ENCODE measurements at regions not wholly inside any gene's neighbourhood (a gene's known extent, or its start where the extent isn't known, plus 50 kb on each side); places are given as distances from the start of the nearest gene placed in this dataset.

GRCh38 chr6:12366731-12367130 lies 76.6 kb downstream of the EDN1 start:
- H3K9me3 Mint-ChIP-seq = peaks cover 10 to 15% of the 10 kb centered on the region in 2 donors
- ATAC-seq (replicated peaks) = no peak
- DNase-seq = no peak

DNA sequence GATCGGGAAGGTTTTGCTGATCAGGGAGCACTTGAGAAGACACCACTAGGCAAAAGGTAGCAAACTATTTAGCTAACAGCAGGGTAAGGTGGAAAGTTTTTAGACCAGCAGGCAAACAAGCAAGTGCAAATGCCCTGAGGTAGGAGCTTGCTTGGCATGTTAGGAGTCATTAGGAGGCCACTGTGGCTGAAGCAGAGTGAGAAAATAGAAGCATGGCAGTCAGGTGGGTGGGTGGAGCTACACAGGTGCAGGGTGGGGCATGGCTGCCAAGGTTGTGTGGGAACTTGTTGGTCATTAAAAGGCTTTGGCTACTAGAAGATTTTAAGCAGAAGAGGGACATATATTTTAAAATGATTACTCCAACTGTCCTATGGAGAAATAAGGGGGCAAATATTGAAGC lies 77.3 kb downstream of the EDN1 start:
- H3K4me1 Mint-ChIP-seq = peaks cover 34 to 64% of the 10 kb centered on the region in 2 donors
- peaks cover 4 to 11% of the 10 kb centered on the region in 2 donors for H3K27me3 Mint-ChIP-seq
- peaks cover 10 to 15% of the 10 kb centered on the region in 2 donors for H3K9me3 Mint-ChIP-seq
- peaks cover 0 to 12% of the 10 kb centered on the region in 2 donors for H3K36me3 Mint-ChIP-seq
- H3K4me3 Mint-ChIP-seq = no peak overlapping the region
- ATAC-seq (replicated peaks) (no peak), DNase-seq (no peak)
- no peak overlapping the region for H3K27ac Mint-ChIP-seq

More at GRCh38 chr6:12366731-12367130, 76.6 kb downstream of the EDN1 start:
- H3K36me3 Mint-ChIP-seq = peaks cover 0 to 12% of the 10 kb centered on the region in 2 donors
- H3K4me3 Mint-ChIP-seq = no peak overlapping the region
- no peak overlapping the region for H3K27ac Mint-ChIP-seq
- peaks cover 32 to 62% of the 10 kb centered on the region in 2 donors for H3K4me1 Mint-ChIP-seq
- H3K27me3 Mint-ChIP-seq = peaks cover 4 to 11% of the 10 kb centered on the region in 2 donors

- Mint-ChIP-seq H3K27ac (no peak overlapping the region), H3K36me3 (peaks cover 0 to 8% of the 10 kb centered on the region in 2 donors), H3K9me3 (peaks cover 10 to 15% of the 10 kb centered on the region in 2 donors), H3K4me1 (peaks cover 26 to 55% of the 10 kb centered on the region in 2 donors), H3K4me3 (no peak overlapping the region), H3K27me3 (peaks cover 4 to 11% of the 10 kb centered on the region in 2 donors)
- ATAC-seq (replicated peaks) (no peak), DNase-seq (no peak)
These were observed 79.2 kb downstream of the EDN1 start for GRCh38 chr6:12369355-12369754.

- ATAC-seq (replicated peaks) (peak; percentile 81 to 87), DNase-seq (peak; percentile 27)
- no peak overlapping the region for H3K4me3 Mint-ChIP-seq
- H3K9me3 Mint-ChIP-seq = peaks cover 10 to 15% of the 10 kb centered on the region in 2 donors
- peaks cover 22 to 50% of the 10 kb centered on the region in 2 donors for H3K4me1 Mint-ChIP-seq
- peaks cover 0 to 8% of the 10 kb centered on the region in 2 donors for H3K36me3 Mint-ChIP-seq
- H3K27ac Mint-ChIP-seq = peak overlapping the region; percentile 48
- H3K27me3 Mint-ChIP-seq = peaks cover 4 to 11% of the 10 kb centered on the region in 2 donors
These were observed 79.7 kb downstream of the EDN1 start for GRCh38 chr6:12369781-12370262.

DNA sequence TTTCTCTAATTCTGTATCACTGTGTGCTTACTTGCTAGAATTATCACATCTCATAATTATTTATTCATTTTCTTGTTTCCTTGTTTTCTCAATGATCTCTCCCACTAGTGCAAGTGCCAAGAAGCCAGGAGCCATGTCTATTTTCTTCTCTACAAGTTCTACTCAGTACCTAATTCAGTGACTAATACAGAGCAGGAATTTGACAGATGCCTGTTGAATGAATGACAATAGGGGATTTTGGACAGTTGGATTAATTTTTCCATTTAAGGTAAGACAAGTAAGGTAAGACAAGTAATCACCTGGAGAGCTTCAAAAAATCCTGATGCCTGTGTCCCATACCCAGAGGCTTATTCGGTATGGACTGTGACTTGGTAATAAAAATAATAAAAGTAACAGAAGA lies 81.0 kb downstream of the EDN1 start:
- Mint-ChIP-seq H3K27me3 (peaks cover 7 to 13% of the 10 kb centered on the region in 2 donors), H3K27ac (no peak overlapping the region), H3K9me3 (peaks cover 10 to 15% of the 10 kb centered on the region in 2 donors), H3K4me1 (peaks cover 19 to 41% of the 10 kb centered on the region in 2 donors), H3K4me3 (no peak overlapping the region), H3K36me3 (peaks cover 0 to 8% of the 10 kb centered on the region in 2 donors)
- DNase-seq (no peak), ATAC-seq (replicated peaks) (no peak)

DNA sequence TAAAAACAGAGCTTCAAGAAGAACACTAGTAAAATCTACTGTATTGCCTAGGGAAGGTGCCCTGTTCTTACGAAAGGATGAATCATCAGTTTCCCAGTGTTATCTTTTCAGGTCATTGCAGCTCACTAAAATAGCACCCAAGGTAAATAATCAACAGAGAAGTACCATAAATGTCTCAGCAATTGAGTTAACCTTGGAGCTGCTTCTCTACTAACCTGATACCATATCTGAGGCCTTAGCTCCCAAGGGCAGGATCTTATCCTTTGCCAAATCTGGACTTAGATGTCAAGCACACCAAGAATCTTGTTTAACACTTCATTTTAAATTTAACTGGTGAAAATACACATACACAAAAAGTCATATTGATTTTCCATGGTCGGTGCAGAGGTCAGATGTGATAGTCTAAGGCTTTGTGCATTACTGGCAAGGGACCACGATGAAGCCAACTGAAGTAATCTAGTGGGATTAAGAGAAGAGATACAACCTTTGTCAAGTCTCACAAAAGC lies 81.5 kb downstream of the EDN1 start:
- peaks cover 10 to 15% of the 10 kb centered on the region in 2 donors for H3K9me3 Mint-ChIP-seq
- ATAC-seq (replicated peaks) (peak in 1 of 2 donors; percentile 29), DNase-seq (no peak)
- H3K4me3 Mint-ChIP-seq = no peak overlapping the region
- H3K27me3 Mint-ChIP-seq = peaks cover 9 to 16% of the 10 kb centered on the region in 2 donors
- H3K27ac Mint-ChIP-seq = no peak overlapping the region
- H3K4me1 Mint-ChIP-seq = peaks cover 19 to 38% of the 10 kb centered on the region in 2 donors
- peaks cover 0 to 8% of the 10 kb centered on the region in 2 donors for H3K36me3 Mint-ChIP-seq

- H3K4me1 Mint-ChIP-seq = no peaks in the 10 kb centered on the region
These were observed 89.0 kb downstream of the EDN1 start for GRCh38 chr6:12379181-12379580.

DNA sequence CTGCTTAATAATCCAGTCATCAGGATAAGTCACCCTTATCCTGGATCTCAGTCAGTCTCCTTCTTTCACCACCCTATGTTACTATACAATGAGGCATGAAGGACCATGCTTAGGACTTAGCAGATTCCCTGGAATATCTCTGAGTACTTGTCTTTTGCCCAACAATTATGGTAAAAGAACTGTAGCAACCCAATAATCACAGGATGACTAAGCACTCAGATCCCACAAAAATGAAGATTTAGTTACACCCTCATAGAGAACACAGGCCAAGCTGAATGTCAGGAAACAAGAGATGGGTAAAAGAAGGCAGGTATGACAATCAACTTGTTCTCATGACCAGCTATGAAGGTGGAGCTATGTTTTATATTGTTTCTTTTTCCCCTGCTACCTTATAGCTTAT lies 91.4 kb downstream of the EDN1 start:
- no peak for ATAC-seq (replicated peaks)
- no peaks in the 10 kb centered on the region for H3K9me3 Mint-ChIP-seq
- no peaks in the 10 kb centered on the region for H3K4me1 Mint-ChIP-seq
- H3K27ac Mint-ChIP-seq = no peak overlapping the region
- no peak overlapping the region for H3K4me3 Mint-ChIP-seq
- H3K36me3 Mint-ChIP-seq = no peaks in the 10 kb centered on the region
- DNase-seq = no peak
- H3K27me3 Mint-ChIP-seq = peaks cover 9 to 16% of the 10 kb centered on the region in 2 donors

More at GRCh38 chr6:12379181-12379580, 89.0 kb downstream of the EDN1 start:
- H3K4me3 Mint-ChIP-seq = no peak overlapping the region
- ATAC-seq (replicated peaks) = no peak
- H3K27ac Mint-ChIP-seq = no peak overlapping the region
- no peaks in the 10 kb centered on the region for H3K36me3 Mint-ChIP-seq
- no peaks in the 10 kb centered on the region for H3K9me3 Mint-ChIP-seq
- no peak for DNase-seq
- H3K27me3 Mint-ChIP-seq = peaks cover 14 to 20% of the 10 kb centered on the region in 2 donors

DNA sequence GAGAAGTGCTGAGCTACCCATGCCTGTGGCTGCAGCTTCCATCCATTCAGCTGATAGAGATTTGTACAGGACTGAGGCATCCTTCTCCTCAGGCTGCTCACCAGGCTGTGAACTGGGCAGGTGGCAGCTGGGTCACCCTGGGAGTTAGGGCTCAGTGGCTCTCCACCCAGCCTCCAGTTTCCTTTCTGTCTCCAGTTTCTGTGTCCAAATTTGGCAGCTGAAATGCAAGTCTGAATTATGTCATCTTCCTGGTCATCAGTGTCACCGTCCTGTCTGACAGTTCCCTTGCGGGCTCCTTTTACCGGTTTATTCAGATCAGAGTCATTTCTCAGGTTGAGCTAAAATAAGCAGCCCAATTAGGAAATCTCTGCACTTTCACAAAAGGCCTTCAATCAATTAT lies 93.3 kb downstream of the EDN1 start:
- Mint-ChIP-seq H3K9me3 (peaks cover 4% of the 10 kb centered on the region in 2 donors), H3K36me3 (no peaks in the 10 kb centered on the region), H3K4me3 (no peak overlapping the region), H3K27me3 (peaks cover 12 to 19% of the 10 kb centered on the region in 2 donors), H3K4me1 (no peaks in the 10 kb centered on the region), H3K27ac (no peak overlapping the region)
- no peak for DNase-seq
- no peak for ATAC-seq (replicated peaks)

- Mint-ChIP-seq H3K4me1 (no peaks in the 10 kb centered on the region), H3K27ac (no peak overlapping the region), H3K27me3 (peaks cover 15 to 18% of the 10 kb centered on the region in 2 donors), H3K9me3 (peaks cover 4% of the 10 kb centered on the region in 2 donors), H3K36me3 (no peaks in the 10 kb centered on the region), H3K4me3 (no peak overlapping the region)
- ATAC-seq (replicated peaks) = no peak
- no peak for DNase-seq
These were observed 94.3 kb downstream of the EDN1 start for GRCh38 chr6:12384357-12384912.

- Mint-ChIP-seq H3K27me3 (peaks cover 16 to 18% of the 10 kb centered on the region in 2 donors), H3K4me1 (no peaks in the 10 kb centered on the region), H3K36me3 (no peaks in the 10 kb centered on the region), H3K9me3 (peaks cover 4% of the 10 kb centered on the region in 2 donors), H3K4me3 (no peak overlapping the region), H3K27ac (no peak overlapping the region)
- DNase-seq (no peak), ATAC-seq (replicated peaks) (no peak)
These were observed 95.2 kb downstream of the EDN1 start for GRCh38 chr6:12385316-12385715.

GRCh38 chr6:12386816-12387215 lies 96.7 kb downstream of the EDN1 start:
- H3K9me3 Mint-ChIP-seq = peaks cover 4% of the 10 kb centered on the region in 2 donors
- no peak overlapping the region for H3K4me3 Mint-ChIP-seq
- H3K36me3 Mint-ChIP-seq = no peaks in the 10 kb centered on the region
- no peaks in the 10 kb centered on the region for H3K4me1 Mint-ChIP-seq
- DNase-seq (no peak), ATAC-seq (replicated peaks) (no peak)
- peak overlapping the region; percentile 33 for H3K27ac Mint-ChIP-seq
- peaks cover 14 to 16% of the 10 kb centered on the region in 2 donors for H3K27me3 Mint-ChIP-seq

- DNase-seq = no peak
- peaks cover 16 to 25% of the 10 kb centered on the region in 2 donors for H3K27me3 Mint-ChIP-seq
- ATAC-seq (replicated peaks) = no peak
- H3K4me3 Mint-ChIP-seq = no peak overlapping the region
- no peaks in the 10 kb centered on the region for H3K36me3 Mint-ChIP-seq
- no peak overlapping the region for H3K27ac Mint-ChIP-seq
- peaks cover 4% of the 10 kb centered on the region in 2 donors for H3K9me3 Mint-ChIP-seq
- H3K4me1 Mint-ChIP-seq = no peaks in the 10 kb centered on the region
These were observed 101.3 kb downstream of the EDN1 start for GRCh38 chr6:12391472-12391871.

DNA sequence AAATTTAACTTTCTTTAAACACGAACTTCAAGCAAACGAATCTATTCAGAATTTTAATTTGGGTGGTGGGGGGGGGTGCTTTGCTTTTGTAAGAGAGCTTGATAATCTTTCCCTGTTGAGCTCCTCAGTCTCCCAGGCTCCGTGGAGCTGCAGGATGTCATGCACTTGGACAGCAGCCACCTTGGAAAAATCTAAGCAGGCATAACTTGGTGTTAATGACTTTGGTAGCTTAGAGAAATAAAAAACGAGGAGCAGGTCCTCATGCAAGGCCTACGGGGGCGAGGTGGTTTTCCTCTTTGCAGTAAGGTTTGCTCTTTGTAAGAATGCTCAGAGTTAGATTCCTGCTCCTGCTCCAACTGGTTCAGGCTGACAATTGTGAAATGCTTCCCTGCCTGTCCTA lies 102.3 kb downstream of the EDN1 start:
- DNase-seq (no peak), ATAC-seq (replicated peaks) (no peak)
- Mint-ChIP-seq H3K27ac (no peak overlapping the region), H3K36me3 (no peaks in the 10 kb centered on the region), H3K9me3 (no peaks in the 10 kb centered on the region), H3K4me3 (no peak overlapping the region), H3K4me1 (no peaks in the 10 kb centered on the region), H3K27me3 (peaks cover 6 to 18% of the 10 kb centered on the region in 2 donors)

GRCh38 chr6:12393100-12393499 lies 102.9 kb downstream of the EDN1 start:
- Mint-ChIP-seq H3K36me3 (no peaks in the 10 kb centered on the region), H3K27ac (no peak overlapping the region), H3K4me1 (no peaks in the 10 kb centered on the region), H3K4me3 (no peak overlapping the region), H3K9me3 (no peaks in the 10 kb centered on the region), H3K27me3 (peaks cover 4 to 18% of the 10 kb centered on the region in 2 donors)
- no peak for ATAC-seq (replicated peaks)
- no peak for DNase-seq

Measured in stimulated activated naive B cell treated with anti-CD40 and anti-IgM and Interleukin-4, amounts not matched to agents 10 μg/mL and 1 μg/mL and 100 μg/mL, for 72 hours (primary cell).